ENCODE measurements at regions not wholly inside any gene's neighbourhood (a gene's known extent, or its start where the extent isn't known, plus 50 kb on each side); places are given as distances from the start of the nearest gene placed in this dataset.

DNA sequence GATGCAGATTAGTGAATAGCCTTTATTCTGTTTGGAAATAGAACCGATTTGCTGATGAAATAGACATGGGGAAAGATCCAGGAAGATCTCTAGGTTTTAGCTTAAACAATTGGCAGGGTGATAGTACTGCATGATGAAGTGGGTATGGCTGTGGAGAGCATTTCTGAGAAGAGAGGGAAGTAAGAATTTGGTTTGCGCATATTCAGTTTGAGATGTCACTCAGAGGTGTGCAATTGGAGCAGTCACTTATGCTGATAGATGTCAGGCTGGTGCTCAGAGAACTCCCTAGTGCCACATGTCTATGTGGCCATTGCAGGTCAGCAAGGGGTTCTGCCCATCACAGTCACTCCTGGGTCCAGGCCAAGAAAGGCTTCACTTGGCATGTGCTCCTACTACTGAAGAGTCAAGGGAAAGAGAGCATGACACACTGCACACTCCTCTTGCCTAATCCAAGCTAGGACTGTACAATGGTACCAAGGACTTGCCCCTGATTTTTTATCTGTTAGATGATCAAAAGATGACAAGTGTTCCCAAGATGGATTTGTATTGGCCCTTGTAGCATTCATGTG is 57.2 kb upstream of the ST8SIA2 start:
- no peaks in the 10 kb centered on the region for H3K36me3 Mint-ChIP-seq (ENCODE audit: insufficient read depth in 2 of 2)
- no peak overlapping the region for H3K27ac Mint-ChIP-seq
- DNase-seq (no peak), ATAC-seq (replicated peaks in 1 of 2) (no peak)
- peaks cover 29% of the 10 kb centered on the region for H3K27me3 Mint-ChIP-seq (ENCODE audit: low read depth)
- no peak overlapping the region for H3K4me3 Mint-ChIP-seq
- H3K9me3 Mint-ChIP-seq = peaks cover 3 to 4% of the 10 kb centered on the region in 2 donors
- H3K4me1 Mint-ChIP-seq (ENCODE audit: low read depth) = no peaks in the 10 kb centered on the region

DNA sequence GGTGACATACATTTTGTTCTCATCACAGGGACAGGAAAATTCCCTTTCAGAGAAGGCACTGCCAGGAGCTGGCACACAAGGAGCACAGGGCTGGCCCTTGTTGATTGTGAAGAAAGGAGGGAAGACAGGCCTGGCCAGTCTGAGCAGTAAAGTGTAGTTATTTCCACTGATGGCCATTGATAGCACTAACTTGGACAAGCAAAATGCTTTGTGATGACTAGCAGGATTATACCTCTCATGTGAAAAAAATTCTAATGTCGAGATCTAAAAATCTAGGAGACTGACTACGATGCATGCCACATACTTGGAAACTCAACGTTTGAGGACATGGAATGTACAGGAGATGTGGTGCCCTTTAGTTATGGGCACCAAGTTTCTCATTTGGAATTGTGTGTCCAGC is 54.3 kb upstream of the ST8SIA2 start:
- Mint-ChIP-seq H3K4me1 (ENCODE audit: low read depth) (no peaks in the 10 kb centered on the region), H3K27me3 (ENCODE audit: low read depth) (peaks cover 29% of the 10 kb centered on the region), H3K4me3 (no peak overlapping the region), H3K27ac (no peak overlapping the region), H3K9me3 (no peaks in the 10 kb centered on the region), H3K36me3 (ENCODE audit: insufficient read depth in 2 of 2) (no peaks in the 10 kb centered on the region)
- ATAC-seq (replicated peaks in 1 of 2) = no peak
- DNase-seq = no peak
